H1 (cell line): ENCODE measurements at regions not wholly inside any gene's neighbourhood (a gene's known extent, or its start where the extent isn't known, plus 50 kb on each side); places are given as distances from the start of the nearest gene placed in this dataset.

Experiments
- CTCF ChIA-PET: fragments of 300-600 bp; sonication (Branson Sonifier 250); formaldehyde crosslinking; loops from one replicate; lab custom pipeline; 2021; ENCODE audit not compliant: partially characterized antibody; lab: Charles Lee
- POLR2A ChIA-PET: fragments of 300-600 bp; sonication (Branson Sonifier 250); formaldehyde crosslinking; loops from one replicate; lab custom pipeline; 2021; ENCODE audit warnings: inconsistent platforms; ENCODE audit not compliant: partially characterized antibody; lab: Charles Lee
- DNase-seq, 2 experiments: peaks; one replicate each; pipeline versions ENCODE4 v3.0.0 to v3.0.0-alpha.2; 2010 to 2022; ENCODE audit warnings: low spot score in 2 of 2, low read depth in 1 of 2, mixed read lengths in 1 of 2
- FAIRE-seq: peaks from 2 replicates; lab custom pipeline; 2011; peaks lifted over from hg19 to GRCh38; lab: Jason Lieb, UNC
- H2AFZ ChIP-seq: 2 replicates; pipeline ENCODE4 v1.8.1; 2012; ENCODE audit warnings: low read length, inconsistent platforms
- H2AK5ac ChIP-seq: 2 replicates; pipeline ENCODE4 v1.6.1; 2013; ENCODE audit warnings: low read depth, low read length
- H2BK120ac ChIP-seq: replicated peaks from 2 replicates; pipeline ENCODE3; 2013; ENCODE audit warnings: low read depth, low read length, inconsistent platforms
- H2BK12ac ChIP-seq: 2 replicates; pipeline ENCODE4 v1.6.1; 2013; ENCODE audit warnings: low read depth, low read length
- H2BK15ac ChIP-seq: 2 replicates; pipeline ENCODE4 v1.6.1; 2013; ENCODE audit warnings: low read length
- H2BK20ac ChIP-seq: 2 replicates; pipeline ENCODE4 v1.6.1; 2013; ENCODE audit warnings: low read length
- H2BK5ac ChIP-seq: 2 replicates; pipeline ENCODE4 v1.6.1; 2013; ENCODE audit warnings: low read depth, low read length
- H3K14ac ChIP-seq: 2 replicates; pipeline ENCODE4 v1.6.1; 2013; ENCODE audit warnings: inconsistent platforms; ENCODE audit not compliant: insufficient read length
- H3K18ac ChIP-seq: 2 replicates; pipeline ENCODE4 v1.6.1; 2013; ENCODE audit warnings: low read length; ENCODE audit errors: extremely low read depth
- H3K23ac ChIP-seq: 2 replicates; pipeline ENCODE4 v1.6.1; 2013; ENCODE audit warnings: inconsistent platforms; ENCODE audit not compliant: insufficient read length
- H3K23me2 ChIP-seq: 2 replicates; pipeline ENCODE4 v1.6.1; 2013; ENCODE audit warnings: low read depth, low read length
- H3K27ac ChIP-seq: 2 replicates; pipeline ENCODE4 v1.6.1; 2011; ENCODE audit warnings: low read depth, low read length, inconsistent platforms
- H3K27me3 ChIP-seq, 4 experiments: replicated peaks in 1 of 4; 1 replicate in 1 of 4; 2 replicates in 3 of 4; pipeline versions ENCODE4 v1.6.1 to v1.8.1; 2011 to 2013; ENCODE audit warnings: low read length in 3 of 4, mild to moderate bottlenecking in 3 of 4, inconsistent platforms in 2 of 4, mixed read lengths in 2 of 4, moderate library complexity in 1 of 4; ENCODE audit not compliant: control insufficient read depth in 3 of 4, insufficient read depth in 3 of 4; ENCODE audit errors: extremely low read depth in 1 of 4
- H3K36me3 ChIP-seq, 4 experiments: 2 replicates each; pipeline versions ENCODE4 v1.6.1 to v1.8.1; 2011 to 2013; ENCODE audit warnings: mild to moderate bottlenecking in 4 of 4, low read length in 3 of 4, moderate library complexity in 2 of 4, control low read depth in 1 of 4, inconsistent platforms in 1 of 4; ENCODE audit not compliant: insufficient read depth in 4 of 4, control insufficient read depth in 2 of 4
- H3K4ac ChIP-seq: replicated peaks from 2 replicates; pipeline ENCODE3; 2013; ENCODE audit warnings: low read length, low read depth, mixed read lengths, inconsistent platforms; ENCODE audit not compliant: insufficient read length
- H3K4me1 ChIP-seq, 4 experiments: replicated peaks in 1 of 4; 1 replicate in 1 of 4; 2 replicates in 3 of 4; pipeline versions ENCODE4 v1.6.1 to v1.8.1; 2011 to 2013; ENCODE audit warnings: low read length in 3 of 4, inconsistent platforms in 2 of 4, mixed read lengths in 1 of 4; ENCODE audit not compliant: insufficient read depth in 4 of 4, control insufficient read depth in 3 of 4
- H3K4me2 ChIP-seq, 2 experiments: 2 replicates each; pipeline versions ENCODE4 v1.6.1 to v1.8.1; 2011 to 2013; ENCODE audit warnings: low read depth in 2 of 2, low read length in 2 of 2, control low read depth in 1 of 2, inconsistent platforms in 1 of 2, mild to moderate bottlenecking in 1 of 2; ENCODE audit not compliant: insufficient read depth in 1 of 2
- H3K4me3 ChIP-seq, 4 experiments: fragments of 200-600, 300-600 bp in 1 of 4; sonication (generic), shearing (Covaris generic), sonication (Bioruptor Twin) in 1 of 4; 2 replicates each; pipeline versions ENCODE4 v1.5.1 to v1.8.1; 2011 to 2016; ENCODE audit warnings: low read length in 4 of 4, low read depth in 3 of 4, control low read depth in 2 of 4, inconsistent platforms in 2 of 4, mild to moderate bottlenecking in 2 of 4, mixed read lengths in 1 of 4, moderate library complexity in 1 of 4; ENCODE audit not compliant: insufficient read depth in 2 of 4; ENCODE audit errors: extremely low read depth in 1 of 4
- H3K56ac ChIP-seq: replicated peaks from 2 replicates; pipeline ENCODE3; 2013; ENCODE audit warnings: low read depth, mild to moderate bottlenecking, mixed read lengths, low read length, inconsistent platforms; ENCODE audit not compliant: insufficient read length
- H3K79me1 ChIP-seq: 2 replicates; pipeline ENCODE4 v1.6.1; 2013; ENCODE audit warnings: low read depth, low read length, control low read depth
- H3K79me2 ChIP-seq, 2 experiments: 2 replicates each; pipeline versions ENCODE4 v1.6.1 to v1.8.1; 2012 to 2013; ENCODE audit warnings: low read length in 2 of 2, mild to moderate bottlenecking in 2 of 2, inconsistent platforms in 1 of 2; ENCODE audit not compliant: insufficient read depth in 2 of 2, control insufficient read depth in 1 of 2
- H3K9ac ChIP-seq, 4 experiments: replicated peaks in 1 of 4; 1 replicate in 1 of 4; 2 replicates in 3 of 4; pipeline versions ENCODE4 v1.6.1 to v1.8.1; 2011 to 2013; ENCODE audit warnings: low read depth in 3 of 4, low read length in 3 of 4, control low read depth in 2 of 4, mild to moderate bottlenecking in 2 of 4, moderate library complexity in 2 of 4, inconsistent platforms in 1 of 4; ENCODE audit errors: extremely low read depth in 1 of 4
- H3K9me3 ChIP-seq, 2 experiments: 2 replicates each; pipeline versions ENCODE4 v1.6.1 to v1.8.1; 2012 to 2013; ENCODE audit warnings: mild to moderate bottlenecking in 2 of 2, moderate library complexity in 2 of 2, control low read depth in 1 of 2, inconsistent platforms in 1 of 2, low read depth in 1 of 2, low read length in 1 of 2, mixed read lengths in 1 of 2; ENCODE audit not compliant: insufficient read depth in 2 of 2
- H4K20me1 ChIP-seq, 2 experiments: replicated peaks in 1 of 2; 2 replicates each; pipeline versions ENCODE3 to v1.8.1; 2011 to 2013; ENCODE audit warnings: inconsistent platforms in 2 of 2, low read length in 2 of 2, mild to moderate bottlenecking in 1 of 2; ENCODE audit not compliant: insufficient read depth in 2 of 2, control insufficient read depth in 1 of 2
- H4K5ac ChIP-seq: 2 replicates; pipeline ENCODE4 v1.6.1; 2013; ENCODE audit warnings: low read length, low read depth, mixed read lengths, inconsistent platforms; ENCODE audit not compliant: insufficient read length
- H4K8ac ChIP-seq: 2 replicates; pipeline ENCODE4 v1.8.0; 2013; ENCODE audit warnings: mild to moderate bottlenecking, moderate library complexity, low read length, inconsistent platforms; ENCODE audit not compliant: insufficient read depth; ENCODE audit errors: extremely low read depth
- H4K91ac ChIP-seq: replicated peaks from 2 replicates; pipeline ENCODE3; 2013; ENCODE audit warnings: low read length, mixed read lengths, inconsistent platforms; ENCODE audit not compliant: insufficient read length
- ATF2 ChIP-seq: IDR thresholded peaks from 2 replicates; pipeline ENCODE4 v1.6.1; 2012; ENCODE audit warnings: low read length, inconsistent platforms
- BACH1 ChIP-seq: IDR thresholded peaks from 2 replicates; pipeline ENCODE4 v1.6.1; 2012; ENCODE audit warnings: low read length, improper control_type of control experiment
- BRCA1 ChIP-seq: IDR thresholded peaks from 2 replicates; pipeline ENCODE4 v1.6.1; 2012; ENCODE audit warnings: low read depth, low read length, improper control_type of control experiment
- CHD2 ChIP-seq: IDR thresholded peaks from 2 replicates; pipeline ENCODE4 v1.6.1; 2012; ENCODE audit warnings: low read length, improper control_type of control experiment
- CTBP2 ChIP-seq: IDR thresholded peaks from 2 replicates; pipeline ENCODE4 v1.7.0; 2011; ENCODE audit warnings: borderline replicate concordance, mild to moderate bottlenecking, moderate library complexity, mixed read lengths, low read length; ENCODE audit not compliant: insufficient read depth, insufficient read length
- EP300 ChIP-seq, 2 experiments: IDR thresholded peaks; 1 replicate in 1 of 2; 2 replicates in 1 of 2; pipeline ENCODE4 v1.6.1; 2011 to 2012; ENCODE audit warnings: low read depth in 2 of 2, low read length in 2 of 2, mild to moderate bottlenecking in 2 of 2, borderline replicate concordance in 1 of 2, inconsistent platforms in 1 of 2, moderate library complexity in 1 of 2
- EZH2 ChIP-seq: fragments of 200-600 bp; sonication (generic); IDR thresholded peaks from 2 replicates; pipeline ENCODE4 v1.7.1; 2012; ENCODE audit warnings: low read depth, mild to moderate bottlenecking, moderate library complexity, low read length, inconsistent platforms; ENCODE audit not compliant: severe bottlenecking
- GABPA ChIP-seq: IDR thresholded peaks from 2 replicates; pipeline ENCODE4 v1.6.1; 2011; ENCODE audit warnings: mild to moderate bottlenecking, low read length, moderate library complexity, borderline replicate concordance; ENCODE audit not compliant: insufficient read depth
- KDM5A ChIP-seq: fragments of 200-600 bp; IDR thresholded peaks from 2 replicates; pipeline ENCODE4 v1.7.1; 2012; ENCODE audit warnings: mild to moderate bottlenecking, low read length, inconsistent platforms, mixed read lengths
- MAFK ChIP-seq: IDR thresholded peaks from 2 replicates; pipeline ENCODE4 v1.6.1; 2012; ENCODE audit warnings: low read depth, mild to moderate bottlenecking, improper control_type of control experiment, low read length
- RFX5 ChIP-seq: IDR thresholded peaks from 2 replicates; pipeline ENCODE4 v1.6.1; 2011; ENCODE audit warnings: low read depth, low read length, improper control_type of control experiment, borderline replicate concordance
- SIRT6 ChIP-seq: IDR thresholded peaks from one replicate; pipeline ENCODE4 v1.7.1; 2012; ENCODE audit warnings: low read length, inconsistent platforms
- SIX5 ChIP-seq: IDR thresholded peaks from 2 replicates; pipeline ENCODE4 v1.6.1; 2011; ENCODE audit warnings: mild to moderate bottlenecking, low read depth, low read length
- WGBS, 2 experiments: shearing (Covaris generic) in 1 of 2; methylation state at CpG; one replicate each; pipeline versions ENCODE4 v1.1.6 to v1.1.7; 2013 to 2015; ENCODE audit warnings: low lambda C conversion rate in 2 of 2, mixed read lengths in 2 of 2, inconsistent platforms in 1 of 2, low coverage in 1 of 2, missing lambda C conversion rate in 1 of 2; ENCODE audit not compliant: insufficient replicate concordance in 2 of 2, insufficient coverage in 1 of 2, insufficient read length in 1 of 2; ENCODE audit errors: extremely low coverage in 1 of 2, missing lambda C conversion rate in 1 of 2; 5-methylcytosine and 5-hydroxymethylcytosine counted together

- Histone ChIP-seq H2AK5ac (no peak overlapping the region), H3K36me3 (no peaks in the 10 kb centered on the region), H3K27me3 (peaks cover 0 to 1% (median 0%) of the 10 kb centered on the region in 4 experiments; a peak in 1 of 7 replicates), H3K79me2 (no peaks in the 10 kb centered on the region), H2AFZ (peak overlapping the region; percentile 74; the same call in 1 of the 2 replicates), H2BK5ac (no peak overlapping the region), H4K5ac (no peak overlapping the region), H3K18ac (no peak overlapping the region), H3K9me3 (no peaks in the 10 kb centered on the region), H4K91ac (no peak overlapping the region), H3K56ac (no peak overlapping the region), H3K9ac (no peak overlapping the region), H2BK120ac (no peak overlapping the region), H3K4ac (no peak overlapping the region), H3K27ac (no peak overlapping the region), H2BK20ac (no peak overlapping the region), H2BK15ac (no peak overlapping the region), H2BK12ac (no peak overlapping the region), H3K4me2 (no peak overlapping the region), H3K4me1 (no peaks in the 10 kb centered on the region), H4K20me1 (no peaks in the 10 kb centered on the region), H3K14ac (no peak overlapping the region), H3K4me3 (no peak overlapping the region), H3K23me2 (no peaks in the 10 kb centered on the region), H4K8ac (no peak overlapping the region), H3K79me1 (no peaks in the 10 kb centered on the region), H3K23ac (no peak overlapping the region)
- ChIA-PET POLR2A (no interaction called here), CTCF (interaction anchor here (1.5 kb wide), 2 partner anchors 21 to 945 kb away, joined by 3 to 6 read pairs; no protein-coding TSS in a partner anchor)
- DNase-seq: no peak
- no peak for FAIRE-seq
- 87% methylated on average over 2 of the region's 2 CpGs; no CpG with 5 or more reads in 1 of the 2 experiments for WGBS, 2 experiments
- TF ChIP-seq RFX5 (no peak), BRCA1 (no peak), CHD2 (no peak), GABPA (no peak), SIRT6 (no peak), KDM5A (no peak), EZH2 (no peak), CTBP2 (no peak), SIX5 (no peak), EP300 (IDR thresholded peaks at IDR 0.05; ENCODE audit: borderline replicate concordance in 1 of 2, low read depth in 2 of 2, low read length in 2 of 2) (no peak), MAFK (peak; percentile 89), BACH1 (peak; percentile 93), ATF2 (no peak)
Observed at GRCh38 chr10:44628921-44629320, 244.0 kb upstream of the CXCL12 start.
